Subcutaneous abdominal adipose tissue (tissue), 5 donors: ENCODE measurements at regions not wholly inside any gene's neighbourhood (a gene's known extent, or its start where the extent isn't known, plus 50 kb on each side); places are given as distances from the start of the nearest gene placed in this dataset.

Experiments
- H3K27ac ChIP-seq: one replicate; pipeline ENCODE4 v1.7.0; 2013; ENCODE audit warnings: low read depth, mild to moderate bottlenecking, inconsistent platforms, low read length, moderate library complexity
- H3K27me3 ChIP-seq, 5 donors: one replicate each; pipeline ENCODE4 v1.7.0; 2013; ENCODE audit warnings: low read length in 5 of 5, inconsistent platforms in 1 of 5; ENCODE audit not compliant: control insufficient read depth in 5 of 5, insufficient read depth in 4 of 5
- H3K36me3 ChIP-seq, 5 donors: one replicate each; pipeline ENCODE4 v1.7.0; 2013; ENCODE audit warnings: low read length in 5 of 5; ENCODE audit not compliant: control insufficient read depth in 5 of 5, insufficient read depth in 5 of 5
- H3K4me1 ChIP-seq, 5 donors: one replicate each; pipeline ENCODE4 v1.7.0; 2013; ENCODE audit warnings: low read length in 5 of 5, mild to moderate bottlenecking in 3 of 5, moderate library complexity in 1 of 5; ENCODE audit not compliant: control insufficient read depth in 5 of 5, insufficient read depth in 5 of 5
- H3K4me3 ChIP-seq, 5 donors: one replicate each; pipeline ENCODE4 v1.7.0; 2013; ENCODE audit warnings: low read length in 5 of 5, low read depth in 1 of 5
- H3K9ac ChIP-seq, 5 donors: one replicate each; pipeline ENCODE4 v1.7.0; 2013; ENCODE audit warnings: low read length in 5 of 5, mild to moderate bottlenecking in 4 of 5, moderate library complexity in 3 of 5
- H3K9me3 ChIP-seq, 5 donors: one replicate each; pipeline ENCODE4 v1.7.0; 2013; ENCODE audit warnings: low read length in 5 of 5; ENCODE audit not compliant: control insufficient read depth in 5 of 5
- donor health status: healthy.
- donor health status: healthy.
- donor health status: healthy.
- donor health status: healthy.
- donor health status: healthy.

DNA sequence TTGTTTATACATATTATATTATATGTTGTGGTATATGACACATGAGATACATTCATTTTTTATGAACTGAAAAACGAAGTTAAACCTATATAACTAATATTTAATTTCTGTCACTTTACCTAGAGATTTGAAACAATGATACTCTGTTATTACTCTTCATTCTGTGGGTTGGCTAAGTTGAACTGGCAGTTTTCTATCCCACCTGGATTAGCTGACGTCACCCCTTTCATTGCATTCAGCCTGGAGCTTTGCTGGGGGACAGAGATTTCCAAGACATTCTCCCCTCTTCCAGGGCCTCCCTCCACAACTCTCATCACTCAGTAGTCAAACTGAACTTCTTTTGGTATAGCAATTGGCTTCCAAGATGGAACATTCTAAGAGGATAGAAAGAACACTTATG is 309.2 kb upstream of the SATB1 start:
- no peaks in the 10 kb centered on the region for H3K4me1 ChIP-seq
- H3K27me3 ChIP-seq = no peaks in the 10 kb centered on the region
- H3K9me3 ChIP-seq = no peaks in the 10 kb centered on the region
- no peak overlapping the region for H3K27ac ChIP-seq
- H3K4me3 ChIP-seq = no peak overlapping the region
- H3K9ac ChIP-seq = no peak overlapping the region
- no peaks in the 10 kb centered on the region for H3K36me3 ChIP-seq

DNA sequence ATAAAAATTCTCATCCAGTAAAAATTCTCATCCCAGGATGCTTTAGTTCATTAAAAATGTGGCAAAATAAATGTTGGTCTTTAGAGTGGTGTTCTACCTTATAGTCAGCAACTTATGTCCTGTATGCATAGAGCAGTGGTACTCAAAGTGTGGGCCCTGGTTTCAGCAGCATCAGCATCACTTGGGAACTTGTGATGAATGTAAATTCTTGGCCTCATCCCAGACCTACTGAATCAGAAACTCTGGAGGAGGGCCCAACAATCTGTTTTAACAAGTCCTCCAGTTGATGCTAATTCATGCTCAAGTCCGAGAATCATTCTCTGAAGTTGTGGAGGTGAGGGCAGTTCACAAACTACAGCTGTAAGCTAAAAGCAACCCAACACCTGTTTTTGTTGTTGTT is 307.3 kb upstream of the SATB1 start:
- Histone ChIP-seq H3K27ac (no peak overlapping the region), H3K36me3 (no peaks in the 10 kb centered on the region), H3K4me1 (no peaks in the 10 kb centered on the region), H3K4me3 (no peak overlapping the region), H3K27me3 (no peaks in the 10 kb centered on the region), H3K9me3 (no peaks in the 10 kb centered on the region), H3K9ac (no peak overlapping the region)

DNA sequence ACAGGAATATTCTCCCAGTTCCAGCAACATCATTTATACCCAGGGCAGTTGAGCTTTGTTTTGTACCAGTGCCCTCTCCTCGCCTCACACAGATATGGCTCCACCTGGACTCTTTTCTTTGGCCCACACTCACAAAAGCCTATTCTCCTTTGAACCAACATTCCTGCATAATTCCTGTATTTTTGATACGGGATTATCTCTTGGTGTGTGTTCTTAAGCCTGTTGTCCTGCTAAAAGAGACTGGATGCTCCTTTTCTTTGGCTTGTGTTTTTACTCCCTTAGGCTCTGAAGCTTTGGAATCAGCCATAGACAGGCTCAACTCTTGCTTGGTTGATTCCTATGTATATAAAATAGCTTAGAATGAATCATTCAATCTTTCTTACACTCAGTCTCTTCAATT is 305.4 kb upstream of the SATB1 start:
- H3K27me3 ChIP-seq = no peaks in the 10 kb centered on the region

DNA sequence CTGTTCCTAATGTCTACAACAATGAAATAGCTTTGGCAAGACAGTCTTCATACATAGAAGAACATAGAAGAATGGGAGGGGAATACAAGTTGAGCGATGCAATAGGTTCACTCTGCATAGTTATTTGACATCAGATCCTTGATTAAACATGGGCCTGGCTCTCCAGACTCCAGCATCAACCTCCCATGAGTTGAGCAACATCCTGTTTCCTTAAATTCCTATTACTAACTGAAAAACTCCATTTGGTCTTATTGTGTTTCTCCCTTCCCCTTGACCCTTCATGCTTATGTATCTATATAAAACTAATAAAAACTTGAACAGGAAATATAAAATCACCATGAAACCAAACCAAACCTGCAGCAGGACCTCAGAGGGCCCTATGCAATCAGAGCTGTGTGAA is 304.5 kb upstream of the SATB1 start:
- no peaks in the 10 kb centered on the region for H3K9me3 ChIP-seq
- no peak overlapping the region for H3K4me3 ChIP-seq
- H3K9ac ChIP-seq = no peak overlapping the region
- H3K27me3 ChIP-seq = no peaks in the 10 kb centered on the region
- no peaks in the 10 kb centered on the region for H3K36me3 ChIP-seq
- H3K4me1 ChIP-seq = no peaks in the 10 kb centered on the region
- H3K27ac ChIP-seq = no peak overlapping the region

More for the DNA sequence above, 305.4 kb upstream of the SATB1 start:
- H3K9ac ChIP-seq = no peak overlapping the region
- no peak overlapping the region for H3K27ac ChIP-seq
- no peak overlapping the region for H3K4me3 ChIP-seq
- H3K4me1 ChIP-seq = no peaks in the 10 kb centered on the region
- no peaks in the 10 kb centered on the region for H3K9me3 ChIP-seq
- H3K36me3 ChIP-seq = no peaks in the 10 kb centered on the region

DNA sequence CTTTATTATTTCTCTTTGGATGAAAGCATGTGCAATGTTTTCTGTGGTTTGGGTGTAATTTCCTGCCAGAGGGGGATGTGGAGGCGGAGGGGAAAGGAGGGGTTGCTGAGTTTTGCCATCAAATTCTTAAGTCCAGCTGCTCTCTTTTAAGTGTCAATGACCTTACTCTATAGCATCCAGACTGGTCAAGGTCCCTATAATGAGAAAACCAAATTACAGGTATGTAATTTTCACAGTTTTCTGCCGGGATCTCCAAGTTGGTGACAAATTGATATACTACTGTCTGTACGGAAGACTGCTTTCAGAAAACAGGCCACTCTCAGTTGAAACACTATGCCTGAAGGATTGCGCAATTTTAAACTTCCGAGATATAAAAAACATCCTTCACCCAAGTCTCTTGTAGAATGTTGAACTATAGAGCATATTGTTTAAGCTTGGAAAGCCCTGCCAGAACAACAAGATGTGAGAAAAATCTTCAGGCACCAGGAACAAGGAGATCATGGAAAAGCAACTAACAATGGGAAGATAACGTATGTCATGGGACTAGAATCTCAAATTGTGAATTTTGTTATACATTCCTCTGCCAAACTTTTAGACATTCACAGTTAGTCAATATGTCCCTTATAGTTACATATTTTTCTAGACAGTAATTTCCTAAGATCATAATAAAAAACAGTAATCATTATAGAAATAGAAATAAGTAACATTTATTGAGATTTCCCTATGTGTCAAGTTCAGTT is 300.7 kb upstream of the SATB1 start:
- H3K4me1 ChIP-seq = no peaks in the 10 kb centered on the region
- H3K27me3 ChIP-seq = no peaks in the 10 kb centered on the region
- no peak overlapping the region for H3K27ac ChIP-seq
- no peaks in the 10 kb centered on the region for H3K9me3 ChIP-seq
- H3K4me3 ChIP-seq = no peak overlapping the region
- no peak overlapping the region for H3K9ac ChIP-seq
- H3K36me3 ChIP-seq = no peaks in the 10 kb centered on the region

DNA sequence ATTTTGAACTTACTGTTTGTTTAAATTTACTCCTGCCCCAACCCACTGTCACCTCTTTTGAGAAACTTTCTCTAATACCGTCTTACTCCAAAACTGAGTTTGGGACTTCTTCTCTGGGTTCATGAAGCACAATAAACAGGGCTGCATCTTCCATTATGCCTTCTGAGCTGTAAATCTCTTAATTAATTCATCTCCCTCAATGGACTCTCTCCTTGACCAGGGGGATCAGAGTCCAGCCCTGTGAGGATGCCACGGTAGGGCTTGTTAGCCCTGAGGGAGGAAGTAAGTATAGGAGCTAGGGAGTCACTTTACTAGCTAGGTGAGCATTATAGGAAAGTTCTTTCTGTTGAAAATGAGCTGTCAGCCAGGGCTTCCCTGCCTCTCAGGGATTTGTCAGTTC is 299.3 kb upstream of the SATB1 start:
- no peaks in the 10 kb centered on the region for H3K27me3 ChIP-seq
- H3K4me1 ChIP-seq = no peaks in the 10 kb centered on the region
- no peak overlapping the region for H3K9ac ChIP-seq
- no peak overlapping the region for H3K4me3 ChIP-seq
- no peaks in the 10 kb centered on the region for H3K9me3 ChIP-seq
- no peak overlapping the region for H3K27ac ChIP-seq
- H3K36me3 ChIP-seq = no peaks in the 10 kb centered on the region

- Histone ChIP-seq H3K27me3 (no peaks in the 10 kb centered on the region), H3K36me3 (no peaks in the 10 kb centered on the region), H3K9ac (no peak overlapping the region), H3K4me1 (no peaks in the 10 kb centered on the region), H3K27ac (no peak overlapping the region), H3K4me3 (no peak overlapping the region), H3K9me3 (no peaks in the 10 kb centered on the region)
Observed at GRCh38 chr3:18723206-18723810, 298.2 kb upstream of the SATB1 start.

DNA sequence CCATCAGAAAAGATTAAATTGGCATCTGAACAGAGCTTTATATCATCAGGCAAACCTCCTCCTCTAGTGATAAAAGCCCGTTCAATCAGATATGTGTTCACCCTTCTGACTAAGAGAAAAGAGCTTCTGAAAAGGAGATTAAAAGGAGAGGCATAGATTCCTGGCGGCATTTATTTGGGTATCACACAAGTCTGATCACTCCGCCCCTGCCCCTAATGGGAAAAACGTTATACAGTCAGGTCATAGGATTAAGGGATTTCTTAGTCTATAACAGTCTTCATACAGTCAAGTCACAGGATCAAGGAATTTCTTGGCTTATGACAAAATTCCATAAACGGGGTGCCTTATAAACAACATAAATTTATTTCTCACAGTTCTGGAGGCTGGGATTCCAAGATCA is 295.4 kb upstream of the SATB1 start:
- Histone ChIP-seq H3K9ac (no peak overlapping the region), H3K36me3 (no peaks in the 10 kb centered on the region), H3K4me1 (no peaks in the 10 kb centered on the region), H3K9me3 (no peaks in the 10 kb centered on the region), H3K4me3 (no peak overlapping the region), H3K27ac (no peak overlapping the region), H3K27me3 (no peaks in the 10 kb centered on the region)

DNA sequence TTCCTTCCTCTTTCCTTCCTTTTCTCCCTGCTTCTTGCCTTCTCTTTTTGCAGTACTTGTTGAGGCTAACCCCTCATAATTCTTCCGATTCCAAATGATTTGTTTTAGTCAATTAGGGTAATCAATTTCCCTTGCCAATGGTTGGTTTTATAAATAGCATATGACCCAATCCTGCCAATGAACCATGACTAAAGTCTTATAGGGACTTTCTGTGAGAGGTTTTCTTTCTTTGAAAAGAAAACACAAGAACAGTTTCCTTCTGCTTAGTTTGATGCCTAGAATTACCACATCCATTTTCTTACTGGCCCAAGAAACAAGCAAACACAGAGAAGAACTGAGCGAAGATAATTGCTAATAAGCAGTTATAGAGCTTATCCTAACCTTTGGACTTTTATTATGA is 292.5 kb upstream of the SATB1 start:
- Histone ChIP-seq H3K27ac (no peak overlapping the region), H3K27me3 (no peaks in the 10 kb centered on the region), H3K4me1 (no peaks in the 10 kb centered on the region), H3K36me3 (no peaks in the 10 kb centered on the region), H3K9ac (no peak overlapping the region), H3K4me3 (no peak overlapping the region), H3K9me3 (no peaks in the 10 kb centered on the region)

- no peaks in the 10 kb centered on the region for H3K36me3 ChIP-seq
- no peaks in the 10 kb centered on the region for H3K9me3 ChIP-seq
- H3K4me1 ChIP-seq = no peaks in the 10 kb centered on the region
- no peak overlapping the region for H3K9ac ChIP-seq
- no peak overlapping the region for H3K27ac ChIP-seq
- H3K27me3 ChIP-seq = no peaks in the 10 kb centered on the region
- H3K4me3 ChIP-seq = no peak overlapping the region
Observed at GRCh38 chr3:18716821-18717220, 291.7 kb upstream of the SATB1 start.
